Stimulated activated CD4-positive, alpha-beta T cell treated with anti-CD3 and anti-CD28 coated beads, Interleukin-12 subunit alpha, Interleukin-12 subunit beta, amount 100 ng/mL, for 48 hours (primary cell): ENCODE measurements at regions not wholly inside any gene's neighbourhood (a gene's known extent, or its start where the extent isn't known, plus 50 kb on each side); places are given as distances from the start of the nearest gene placed in this dataset.
"Not testable (repeated sequence)": the region's sequence is repeated elsewhere in the genome, so short reads cannot be mapped to it uniquely, and the experiment has no call there.

Experiments used
- DNase-seq, 3 donors: peaks; one replicate each; pipeline ENCODE4 v3.0.0-alpha.2; 2020; ENCODE audit warnings: low read depth in 2 of 3, low spot score in 1 of 3

DNA sequence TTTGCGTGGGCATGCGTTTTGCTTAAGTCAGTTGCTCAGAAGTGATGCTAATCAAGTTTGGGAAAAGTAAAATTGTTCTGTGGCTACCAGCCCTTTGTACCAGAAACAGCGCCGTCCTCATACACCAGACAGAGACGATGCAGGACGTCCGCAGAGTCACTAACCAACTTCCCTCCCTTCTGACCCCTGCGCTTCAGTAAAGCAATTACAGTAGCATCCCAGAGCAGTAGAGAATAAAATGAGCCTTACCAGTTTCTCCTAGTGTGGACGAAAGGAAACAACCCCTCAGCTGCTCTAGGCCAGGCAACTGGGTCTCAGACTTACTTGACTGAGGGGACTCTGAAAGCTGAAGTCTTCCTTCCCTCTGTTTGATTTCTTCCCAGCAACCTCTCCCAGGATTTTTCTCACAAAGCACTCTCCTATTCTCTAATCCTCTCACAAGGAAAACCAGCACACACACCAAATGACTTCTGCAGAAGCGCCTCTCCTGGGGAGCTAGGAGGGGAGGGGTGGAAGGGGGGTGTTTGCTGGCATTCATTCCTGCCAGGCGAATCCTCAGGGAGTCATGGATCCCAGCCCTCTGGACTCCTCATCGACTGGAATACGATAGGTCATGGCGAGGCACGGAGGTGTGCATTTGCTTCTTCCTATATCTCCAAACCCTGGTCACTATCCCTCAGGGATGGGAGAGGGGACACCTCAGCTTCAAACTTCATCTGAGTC lies 56.0 kb upstream of the MID1 start:
- no peak for DNase-seq

DNA sequence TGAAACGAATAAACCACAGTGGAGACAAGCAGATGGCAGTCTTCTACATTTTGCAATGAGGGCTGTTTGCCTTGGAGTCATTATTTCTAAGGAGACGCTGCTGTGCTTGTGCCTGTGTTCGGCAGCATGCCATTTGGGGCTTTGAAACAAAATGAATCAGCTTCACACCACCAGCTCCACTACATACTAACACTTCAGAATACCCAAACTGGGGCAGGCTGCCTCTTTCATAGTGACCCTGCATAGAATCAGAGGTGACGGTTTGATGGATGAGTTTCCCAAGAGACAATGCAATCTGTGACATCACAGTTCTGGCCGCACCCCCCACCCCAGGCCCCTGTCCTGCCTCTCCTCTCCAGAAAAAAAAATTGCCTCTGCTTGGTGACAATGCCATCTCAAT lies 57.1 kb upstream of the MID1 start:
- DNase-seq, result no peak

- DNase-seq, result no peak
These were observed 59.0 kb upstream of the MID1 start for GRCh38 chrX:10679387-10679786.

GRCh38 chrX:10681167-10681566 lies 60.8 kb upstream of the MID1 start:
- DNase-seq, result no peak

DNA sequence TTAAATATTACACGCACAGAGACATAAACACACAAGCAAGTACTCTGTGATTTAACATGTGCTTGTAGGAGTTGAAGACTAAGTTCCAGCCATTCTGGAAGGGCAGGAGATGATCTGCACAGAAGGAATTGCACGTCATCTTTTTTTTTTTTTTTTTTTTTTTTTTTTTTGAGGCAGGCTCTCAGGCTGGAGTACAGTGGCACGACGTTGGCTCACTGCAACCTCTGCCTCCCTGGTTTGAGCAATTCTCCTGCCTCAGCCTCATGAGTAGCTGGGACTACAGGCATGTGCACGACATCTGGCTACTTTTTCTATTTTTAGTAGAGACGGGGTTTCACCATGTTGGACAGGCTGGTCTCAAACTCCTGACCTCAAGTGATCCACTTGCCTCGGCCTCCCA lies 63.2 kb upstream of the MID1 start:
- not testable (repeated sequence) for DNase-seq

GRCh38 chrX:10685923-10686595 lies 65.7 kb upstream of the MID1 start:
- DNase-seq, result no peak

- DNase-seq, result not testable (repeated sequence)
These were observed 71.4 kb upstream of the MID1 start for GRCh38 chrX:10691751-10692150.

- no peak for DNase-seq
These were observed 77.4 kb upstream of the MID1 start for GRCh38 chrX:10697616-10698317.

DNA sequence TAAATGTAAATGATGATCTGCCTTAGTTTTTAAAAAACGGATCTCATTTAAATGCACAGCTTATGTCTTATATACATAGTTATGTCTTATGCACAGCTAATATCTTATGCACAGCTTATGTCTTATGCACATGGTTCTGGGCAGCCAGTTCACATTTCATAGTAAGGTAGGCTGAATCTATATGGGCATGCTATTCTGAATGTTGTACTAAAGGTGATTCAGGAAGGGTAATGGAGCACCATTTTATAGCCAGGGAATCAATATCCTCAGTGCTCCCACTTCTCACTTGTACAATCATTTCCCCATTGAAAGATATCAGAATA lies 77.9 kb upstream of the MID1 start:
- no peak for DNase-seq

DNA sequence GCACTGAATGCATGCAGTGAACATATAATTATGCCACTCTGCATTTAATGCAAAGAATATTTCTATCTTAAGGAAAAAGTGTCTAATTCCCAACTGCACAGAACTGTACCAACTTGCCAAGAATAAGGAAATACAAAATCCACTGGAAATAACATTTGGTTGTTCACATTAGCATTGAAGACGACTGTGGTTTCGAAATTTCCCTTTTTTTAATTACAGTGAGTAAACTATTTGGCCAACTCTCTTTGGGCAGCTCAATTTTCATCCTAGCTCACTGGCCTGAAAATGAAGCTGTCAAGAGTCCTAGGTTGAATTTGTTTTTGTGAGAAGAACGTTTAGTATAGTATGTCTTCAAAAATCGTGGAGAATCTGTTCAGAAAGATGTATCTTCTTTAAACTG lies 81.6 kb upstream of the MID1 start:
- no peak for DNase-seq

DNA sequence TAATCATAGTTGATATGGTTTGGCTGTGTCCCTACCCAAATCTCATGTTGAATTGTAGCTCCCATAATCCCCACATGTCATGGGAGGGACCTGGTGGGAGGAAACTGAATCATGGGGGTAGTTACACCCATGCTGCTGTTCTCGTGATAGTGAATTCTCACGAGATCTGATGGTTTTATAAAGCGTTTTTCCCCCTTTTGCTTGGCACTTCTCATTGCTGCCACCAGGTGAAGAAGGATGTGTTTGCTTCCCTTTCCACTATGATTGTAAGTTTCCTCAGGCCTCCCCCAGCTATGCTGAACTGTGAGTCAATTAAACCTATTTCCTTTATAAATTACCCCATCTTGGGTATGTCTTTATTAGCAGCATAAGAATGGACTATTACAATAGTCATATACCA lies 86.0 kb upstream of the MID1 start:
- DNase-seq, result not testable (repeated sequence)

DNA sequence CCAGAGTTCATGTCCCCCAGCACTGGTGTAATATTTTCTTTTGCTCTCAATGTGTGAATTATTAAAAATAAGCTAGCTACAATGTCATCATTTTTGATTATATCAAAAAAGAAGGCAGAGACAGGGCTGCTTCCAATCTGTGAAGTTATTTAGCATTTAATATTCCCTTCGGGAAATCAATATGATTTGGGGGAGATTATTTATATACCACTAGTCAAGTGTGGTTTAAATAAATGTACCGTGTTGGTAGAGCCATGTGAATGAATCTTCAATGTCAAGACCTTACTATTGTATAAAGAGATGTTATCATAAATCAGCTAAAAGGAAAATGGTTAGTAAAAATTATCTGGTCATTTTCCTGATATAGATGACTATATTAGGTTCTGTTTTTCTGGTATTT lies 87.4 kb upstream of the MID1 start:
- no peak for DNase-seq

DNA sequence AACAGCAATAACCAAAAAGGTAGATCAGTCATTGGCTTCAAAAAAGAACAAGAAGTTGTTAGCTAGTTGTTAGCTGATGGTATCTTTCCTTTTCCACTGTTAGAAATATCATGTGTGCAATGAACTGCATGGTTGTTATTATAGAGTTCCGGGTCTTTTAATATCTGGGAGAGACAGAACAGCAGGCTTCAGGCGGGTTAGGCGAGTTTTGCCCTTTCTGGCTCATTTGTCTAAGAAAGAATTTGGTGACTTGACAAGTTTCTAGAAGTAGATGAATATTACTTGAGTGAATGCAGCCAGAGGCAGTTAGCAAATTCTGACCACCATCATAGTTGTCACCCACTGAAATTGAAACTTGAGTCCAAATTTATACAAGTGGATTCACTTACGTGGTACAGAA lies 88.9 kb upstream of the MID1 start:
- DNase-seq, result no peak

DNA sequence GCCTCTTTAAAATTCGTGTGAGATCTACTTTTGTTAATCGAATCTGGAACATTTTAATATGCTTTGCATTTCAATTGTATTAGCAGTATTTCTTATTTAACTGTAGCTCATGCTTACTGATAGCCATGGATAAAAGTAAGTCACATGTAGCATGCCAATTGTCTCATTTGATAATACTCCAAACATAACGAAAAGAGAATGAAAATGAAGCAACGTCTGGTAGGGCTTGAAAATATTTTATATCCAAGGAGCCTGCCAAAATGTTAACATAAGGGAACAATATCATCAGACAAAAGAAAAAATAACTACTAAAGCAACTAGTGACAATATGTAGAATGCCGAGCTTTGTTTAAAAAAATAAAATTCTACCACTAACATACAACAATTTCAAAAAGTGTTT lies 94.1 kb upstream of the MID1 start:
- no peak for DNase-seq

GRCh38 chrX:10722851-10723250 lies 102.5 kb upstream of the MID1 start:
- peak in 2 of 3 donors; percentile 4 to 51 for DNase-seq

DNA sequence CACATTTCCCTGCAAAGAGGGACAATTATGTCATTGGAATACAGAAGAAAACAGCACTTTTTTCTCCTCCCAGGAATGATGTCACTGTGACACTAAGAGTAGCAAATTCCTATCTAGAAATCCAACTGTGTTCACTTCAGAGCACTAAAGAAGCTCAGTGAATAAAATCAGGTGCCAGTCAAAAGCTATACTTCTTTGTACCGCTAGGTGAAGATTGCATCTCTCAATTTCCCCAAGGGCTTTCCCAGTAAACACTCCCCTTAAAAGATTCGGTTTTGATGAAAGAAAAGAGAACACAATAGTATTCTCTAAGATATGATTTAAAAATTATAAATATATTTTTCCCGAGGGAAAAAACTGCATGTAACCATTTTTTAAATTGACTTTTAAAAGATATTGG lies 104.7 kb upstream of the MID1 start:
- DNase-seq, result no peak

DNA sequence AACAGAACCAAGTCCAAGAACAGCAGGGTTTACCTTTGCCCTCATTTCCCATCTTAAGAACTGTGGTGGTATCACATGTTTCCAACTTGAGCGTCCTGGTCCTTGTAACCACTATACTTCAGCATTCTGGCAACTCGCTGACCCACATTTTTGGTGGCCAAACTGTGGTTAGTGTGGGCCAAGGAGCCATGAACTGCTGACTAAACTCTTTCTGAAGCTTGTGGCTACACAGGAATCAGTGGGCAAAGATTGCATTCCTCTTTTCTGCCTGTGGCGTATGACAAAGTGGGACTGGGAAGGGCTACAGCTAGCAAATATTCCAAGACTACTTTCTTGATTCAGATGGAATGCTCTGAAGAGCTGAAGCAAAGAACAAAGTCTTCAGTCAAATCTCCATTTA lies 106.3 kb upstream of the MID1 start:
- no peak for DNase-seq

GRCh38 chrX:10728806-10729389 lies 108.5 kb upstream of the MID1 start:
- DNase-seq, result no peak

DNA sequence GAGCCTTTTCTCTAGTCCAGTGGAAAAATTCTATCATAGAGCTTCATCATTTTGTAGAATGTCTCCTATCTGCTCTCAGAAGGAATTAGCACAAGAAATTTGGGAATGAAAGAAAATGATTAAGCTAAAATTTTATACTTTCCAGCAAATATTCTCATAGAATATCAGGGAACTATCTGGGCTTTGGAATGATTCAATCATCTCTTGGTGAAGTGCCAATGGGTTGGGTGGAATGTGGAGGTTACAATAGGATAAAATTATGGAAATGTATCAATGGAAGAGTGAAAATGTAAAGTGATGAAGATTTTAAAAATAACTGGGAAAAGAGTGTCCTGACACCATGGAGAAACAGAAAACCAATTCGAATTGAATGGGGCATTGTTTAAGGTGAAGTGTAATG lies 119.0 kb upstream of the MID1 start:
- DNase-seq, result no peak

DNA sequence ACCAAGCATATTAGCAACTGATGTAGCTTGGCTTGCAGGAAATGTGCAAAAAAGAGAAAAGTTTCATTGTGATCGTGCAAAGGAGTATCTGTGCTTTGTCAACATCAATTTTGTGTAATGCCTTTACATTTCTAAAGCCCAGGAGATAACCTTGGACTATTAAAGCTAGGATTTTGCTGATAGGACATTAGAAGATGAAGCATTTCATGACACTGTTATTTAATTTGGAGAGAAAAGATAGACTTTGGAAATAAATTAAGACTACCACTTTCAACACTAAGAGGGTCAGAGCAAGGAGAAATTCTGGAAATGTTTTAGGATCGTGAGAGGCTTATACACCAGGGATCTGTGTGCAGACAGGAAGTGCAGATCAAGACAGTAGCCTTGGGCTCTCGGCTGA lies 120.6 kb upstream of the MID1 start:
- DNase-seq, result no peak

DNA sequence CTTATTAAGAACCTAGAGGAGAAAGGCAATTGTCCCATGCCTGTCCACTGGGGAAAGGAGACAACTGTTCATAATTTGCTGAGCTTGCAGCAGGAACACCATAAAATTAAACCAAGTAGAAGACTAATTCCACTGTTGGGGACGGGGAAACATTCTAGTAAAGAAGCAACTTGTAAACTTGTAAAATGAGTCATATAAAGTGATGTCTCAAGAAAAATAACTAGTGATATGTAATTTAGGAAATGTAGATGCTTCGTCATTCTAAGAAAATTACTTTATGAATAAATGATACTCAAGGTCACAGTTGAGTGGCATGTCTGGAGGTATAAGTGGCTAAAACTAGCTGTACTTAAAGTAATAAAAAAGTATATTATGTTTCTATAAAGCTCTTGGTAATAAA lies 121.2 kb upstream of the MID1 start:
- DNase-seq, result no peak

- no peak for DNase-seq
These were observed 123.1 kb upstream of the MID1 start for GRCh38 chrX:10743476-10743875.
